ENCODE measurements at regions not wholly inside any gene's neighbourhood (a gene's known extent, or its start where the extent isn't known, plus 50 kb on each side); places are given as distances from the start of the nearest gene placed in this dataset.

DNA sequence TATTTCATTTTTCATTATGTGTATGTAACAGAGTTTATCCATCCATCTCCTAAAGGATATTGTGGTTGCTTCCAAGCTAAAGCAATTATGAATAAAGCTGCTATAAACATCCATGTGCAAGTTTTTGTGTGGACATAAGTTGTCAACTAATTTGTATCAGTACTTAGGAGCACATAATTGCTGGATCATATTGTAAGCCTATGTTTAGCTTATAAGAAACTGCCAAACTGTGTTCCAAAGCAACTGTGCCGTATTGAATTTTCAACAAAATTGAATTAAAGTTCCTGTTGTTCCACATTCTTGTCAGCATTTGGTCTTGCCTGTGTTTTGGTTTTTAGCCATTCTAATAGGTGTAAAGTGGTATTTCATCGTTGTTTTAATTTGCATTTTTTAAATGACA lies 416.9 kb downstream of the SLC6A15 start:
- TF ChIP-seq POLR2A (IDR thresholded peaks at IDR 0.05) = no peak
- TF ChIP-seq CTCF (IDR thresholded peaks at IDR 0.05) = no peak

All from upper lobe of left lung (tissue), 4 donors.